ENCODE measurements at regions not wholly inside any gene's neighbourhood (a gene's known extent, or its start where the extent isn't known, plus 50 kb on each side); places are given as distances from the start of the nearest gene placed in this dataset.
"Not testable (repeated sequence)": the region's sequence is repeated elsewhere in the genome, so short reads cannot be mapped to it uniquely, and the experiment has no call there.

DNA sequence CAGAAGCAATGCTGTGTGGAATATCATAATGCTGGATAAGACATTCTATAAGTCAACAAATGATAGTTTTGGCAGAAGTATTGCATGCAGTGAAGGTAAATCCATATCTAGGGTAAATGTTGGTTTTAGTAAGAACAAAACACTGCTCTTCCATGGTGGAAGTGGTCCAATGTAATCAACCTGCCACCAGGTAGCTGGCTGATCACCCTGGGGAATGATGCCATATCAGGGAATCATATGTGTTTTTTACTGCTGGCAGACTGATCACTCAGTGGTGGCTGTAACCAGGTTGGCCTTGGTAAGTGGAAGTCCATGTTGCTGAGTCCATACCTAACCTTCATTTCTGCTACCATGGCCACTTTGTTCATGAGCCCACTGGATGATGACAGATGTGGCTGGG lies 74.0 kb upstream of the CENPE start:
- Histone ChIP-seq H3K27me3 (replicated peaks; ENCODE audit: control insufficient read depth, insufficient read depth, low read length) (no peaks in the 10 kb centered on the region), H3K4me1 (no peaks in the 10 kb centered on the region), H3K4me3 (ENCODE audit: low read depth, low read length) (no peak overlapping the region), H3K9me3 (0 out of 2 replicates have a peak, but pooled peaks cover 3% of the 10 kb centered on the region), H3K36me3 (ENCODE audit: control insufficient read depth, insufficient read depth, low read length) (no peaks in the 10 kb centered on the region; the same call in 1 of the 2 replicates)
- intact Hi-C loops (cut with micrococcal nuclease; ENCODE audit: unreplicated experiment): no loop called here
- Mint-ChIP-seq H3K27me3 (ENCODE audit: insufficient read depth, unreplicated experiment) (no peaks in the 10 kb centered on the region), H3K4me1 (ENCODE audit: low read depth, unreplicated experiment) (no peaks in the 10 kb centered on the region), H3K27ac (ENCODE audit: unreplicated experiment) (no peak overlapping the region), H3K9me3 (ENCODE audit: unreplicated experiment) (no peaks in the 10 kb centered on the region), H3K36me3 (ENCODE audit: insufficient read depth, unreplicated experiment) (no peaks in the 10 kb centered on the region), H3K4me3 (ENCODE audit: unreplicated experiment) (no peak overlapping the region)
- TF ChIP-seq, protein P1, sequence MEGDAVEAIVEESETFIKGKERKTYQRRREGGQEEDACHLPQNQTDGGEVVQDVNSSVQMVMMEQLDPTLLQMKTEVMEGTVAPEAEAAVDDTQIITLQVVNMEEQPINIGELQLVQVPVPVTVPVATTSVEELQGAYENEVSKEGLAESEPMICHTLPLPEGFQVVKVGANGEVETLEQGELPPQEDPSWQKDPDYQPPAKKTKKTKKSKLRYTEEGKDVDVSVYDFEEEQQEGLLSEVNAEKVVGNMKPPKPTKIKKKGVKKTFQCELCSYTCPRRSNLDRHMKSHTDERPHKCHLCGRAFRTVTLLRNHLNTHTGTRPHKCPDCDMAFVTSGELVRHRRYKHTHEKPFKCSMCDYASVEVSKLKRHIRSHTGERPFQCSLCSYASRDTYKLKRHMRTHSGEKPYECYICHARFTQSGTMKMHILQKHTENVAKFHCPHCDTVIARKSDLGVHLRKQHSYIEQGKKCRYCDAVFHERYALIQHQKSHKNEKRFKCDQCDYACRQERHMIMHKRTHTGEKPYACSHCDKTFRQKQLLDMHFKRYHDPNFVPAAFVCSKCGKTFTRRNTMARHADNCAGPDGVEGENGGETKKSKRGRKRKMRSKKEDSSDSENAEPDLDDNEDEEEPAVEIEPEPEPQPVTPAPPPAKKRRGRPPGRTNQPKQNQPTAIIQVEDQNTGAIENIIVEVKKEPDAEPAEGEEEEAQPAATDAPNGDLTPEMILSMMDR (IDR thresholded peaks at IDR 0.05; ENCODE audit: insufficient read depth in 1 of 2, low read depth in 1 of 2, low read length in 1 of 2, severe bottlenecking in 1 of 2, unreplicated experiment in 1 of 2): no peak
- no TSS peak for BruUV-seq (replicated peaks)
- CTCF ChIA-PET: no interaction called here
- POLR2A ChIA-PET: no interaction called here
- no peak for DNase-seq

DNA sequence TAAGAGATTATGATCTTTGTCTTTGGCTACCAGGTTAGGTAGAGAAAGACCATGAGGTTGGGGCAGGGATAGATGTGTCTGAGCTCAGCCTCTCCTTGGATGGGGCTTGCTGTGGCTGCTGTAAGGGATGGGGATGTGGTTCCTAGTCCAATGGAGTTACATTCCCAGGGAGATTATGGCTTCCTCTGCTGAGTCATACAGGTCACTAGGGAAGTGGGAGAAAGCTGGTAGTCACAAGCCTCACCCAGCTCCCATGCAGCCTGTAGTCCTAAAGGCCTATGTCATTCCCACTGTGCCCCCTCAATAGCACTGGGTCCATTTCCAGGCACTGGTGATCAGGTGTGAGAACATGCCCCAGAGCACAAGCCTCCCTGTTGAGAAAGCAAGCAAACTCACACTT lies 70.6 kb upstream of the CENPE start:
- DNase-seq: no peak
- TF ChIP-seq, protein P1 (IDR thresholded peaks at IDR 0.05; ENCODE audit: insufficient read depth in 1 of 2, low read depth in 1 of 2, low read length in 1 of 2, severe bottlenecking in 1 of 2, unreplicated experiment in 1 of 2): no peak
- POLR2A ChIA-PET: no interaction called here
- Mint-ChIP-seq H3K4me1 (ENCODE audit: low read depth, unreplicated experiment) (no peaks in the 10 kb centered on the region), H3K4me3 (ENCODE audit: unreplicated experiment) (no peak overlapping the region), H3K9me3 (ENCODE audit: unreplicated experiment) (no peaks in the 10 kb centered on the region), H3K36me3 (ENCODE audit: insufficient read depth, unreplicated experiment) (no peaks in the 10 kb centered on the region), H3K27me3 (ENCODE audit: insufficient read depth, unreplicated experiment) (no peaks in the 10 kb centered on the region), H3K27ac (ENCODE audit: unreplicated experiment) (no peak overlapping the region)
- CTCF ChIA-PET: no interaction called here
- Histone ChIP-seq H3K27me3 (replicated peaks; ENCODE audit: control insufficient read depth, insufficient read depth, low read length) (no peaks in the 10 kb centered on the region), H3K4me1 (no peaks in the 10 kb centered on the region), H3K36me3 (ENCODE audit: control insufficient read depth, insufficient read depth, low read length) (no peaks in the 10 kb centered on the region; the same call in 1 of the 2 replicates), H3K4me3 (ENCODE audit: low read depth, low read length) (no peak overlapping the region), H3K9me3 (peaks cover 3% of the 10 kb centered on the region; the same call in 1 of the 2 replicates)
- intact Hi-C loops (cut with micrococcal nuclease; ENCODE audit: unreplicated experiment): no loop called here
- BruUV-seq (replicated peaks): no TSS peak

DNA sequence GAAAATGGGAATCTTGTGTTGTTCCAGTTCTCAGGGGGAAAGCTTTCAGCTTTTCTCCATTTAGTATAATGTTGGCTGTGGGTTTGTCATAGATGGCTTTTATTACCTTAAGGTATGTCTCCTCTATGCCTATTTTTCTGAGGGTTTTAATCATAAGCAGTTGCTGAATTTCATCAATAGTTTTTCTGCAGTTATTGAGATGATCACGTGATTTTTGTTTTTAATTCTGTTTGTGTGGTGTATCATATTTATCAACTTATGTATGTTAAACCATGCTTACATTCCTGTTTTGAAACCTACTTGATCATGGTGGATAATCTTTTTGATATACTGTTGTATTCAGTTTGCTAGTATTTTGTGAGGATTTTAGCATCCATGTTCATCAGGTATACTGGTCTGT lies 66.8 kb upstream of the CENPE start:
- H3K27me3 ChIP-seq (replicated peaks; ENCODE audit: control insufficient read depth, insufficient read depth, low read length): no peaks in the 10 kb centered on the region
- no peaks in the 10 kb centered on the region for H3K27me3 Mint-ChIP-seq (ENCODE audit: insufficient read depth, unreplicated experiment)
- no peaks in the 10 kb centered on the region for H3K9me3 Mint-ChIP-seq (ENCODE audit: unreplicated experiment)
- H3K4me1 ChIP-seq: 0 out of 2 replicates have a peak, but pooled peaks cover 3% of the 10 kb centered on the region
- no peak overlapping the region for H3K4me3 Mint-ChIP-seq (ENCODE audit: unreplicated experiment)
- no peaks in the 10 kb centered on the region for H3K36me3 Mint-ChIP-seq (ENCODE audit: insufficient read depth, unreplicated experiment)
- CTCF ChIA-PET: no interaction called here
- no peak for DNase-seq
- BruUV-seq (replicated peaks): no TSS peak
- no peaks in the 10 kb centered on the region; the same call in 1 of the 2 replicates for H3K9me3 ChIP-seq
- no peaks in the 10 kb centered on the region for H3K4me1 Mint-ChIP-seq (ENCODE audit: low read depth, unreplicated experiment)
- TF ChIP-seq, protein P1 (IDR thresholded peaks at IDR 0.05; ENCODE audit: insufficient read depth in 1 of 2, low read depth in 1 of 2, low read length in 1 of 2, severe bottlenecking in 1 of 2, unreplicated experiment in 1 of 2): no peak
- no peak overlapping the region for H3K4me3 ChIP-seq (ENCODE audit: low read depth, low read length)
- intact Hi-C loops (cut with micrococcal nuclease; ENCODE audit: unreplicated experiment): no loop called here
- H3K27ac Mint-ChIP-seq (ENCODE audit: unreplicated experiment): no peak overlapping the region
- no peaks in the 10 kb centered on the region for H3K36me3 ChIP-seq (ENCODE audit: control insufficient read depth, insufficient read depth, low read length)
- POLR2A ChIA-PET: no interaction called here

DNA sequence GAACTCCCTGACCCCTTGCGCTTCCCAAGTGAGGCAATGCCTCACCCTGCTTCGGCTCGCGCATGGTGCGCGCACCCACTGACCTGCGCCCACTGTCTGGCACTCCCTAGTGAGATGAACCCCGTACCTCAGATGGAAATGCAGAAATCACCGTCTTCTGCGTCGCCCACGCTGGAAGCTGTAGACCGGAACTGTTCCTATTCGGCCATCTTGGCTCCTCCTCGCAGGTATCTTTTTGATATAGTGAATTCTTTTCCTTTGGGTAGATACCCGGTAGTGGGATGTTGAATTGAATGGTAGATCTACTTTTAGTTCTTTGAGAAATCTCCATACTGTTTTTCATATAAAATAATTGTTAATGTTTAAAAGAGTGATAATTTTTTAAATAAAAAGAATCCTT lies 57.9 kb upstream of the CENPE start:
- intact Hi-C loops (cut with micrococcal nuclease; ENCODE audit: unreplicated experiment); H3K4me1 ChIP-seq; CTCF ChIA-PET; H3K27me3 Mint-ChIP-seq (ENCODE audit: insufficient read depth, unreplicated experiment); H3K4me1 Mint-ChIP-seq (ENCODE audit: low read depth, unreplicated experiment); H3K27me3 ChIP-seq (replicated peaks; ENCODE audit: control insufficient read depth, insufficient read depth, low read length); POLR2A ChIA-PET; H3K9me3 ChIP-seq; H3K9me3 Mint-ChIP-seq (ENCODE audit: unreplicated experiment); H3K36me3 Mint-ChIP-seq (ENCODE audit: insufficient read depth, unreplicated experiment); H3K36me3 ChIP-seq (ENCODE audit: control insufficient read depth, insufficient read depth, low read length): not testable (repeated sequence)
- H3K27ac Mint-ChIP-seq (ENCODE audit: unreplicated experiment): peak overlapping the region; percentile 97
- peak overlapping the region; percentile 88 for H3K4me3 Mint-ChIP-seq (ENCODE audit: unreplicated experiment)
- DNase-seq: peak; percentile 47 to 54
- H3K4me3 ChIP-seq (ENCODE audit: low read depth, low read length): peak overlapping the region; percentile 45
- BruUV-seq (replicated peaks): TSS peak; percentile 42
